ENCODE measurements at regions not wholly inside any gene's neighbourhood (a gene's known extent, or its start where the extent isn't known, plus 50 kb on each side); places are given as distances from the start of the nearest gene placed in this dataset.

DNA sequence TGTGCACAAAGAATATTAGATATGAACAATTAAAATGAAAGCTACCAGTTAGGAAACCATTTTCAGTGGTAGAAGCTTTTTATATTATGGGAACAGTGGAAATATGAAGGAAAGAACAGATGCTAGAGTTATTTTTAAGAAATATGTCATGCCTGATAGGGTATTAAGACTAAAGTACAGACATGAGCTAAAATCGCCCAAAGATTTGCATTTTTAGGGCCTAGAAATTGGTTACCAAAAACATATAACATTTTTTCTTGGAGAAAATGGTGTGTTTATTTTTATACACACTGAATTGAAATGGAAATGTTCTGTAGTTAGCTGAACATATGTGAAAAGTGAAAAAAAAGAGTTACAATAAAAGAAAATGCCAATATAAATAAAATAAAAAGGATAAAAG is 441.9 kb downstream of the TLL1 start:
- TF ChIP-seq EP300 (IDR thresholded peaks at IDR 0.05; ENCODE audit: borderline replicate concordance) (no peak), TCF12 (IDR thresholded peaks at IDR 0.05; ENCODE audit: low read depth) (no peak), NFIC (IDR thresholded peaks at IDR 0.05) (no peak), TEAD4 (IDR thresholded peaks at IDR 0.05) (no peak), CEBPB (IDR thresholded peaks at IDR 0.05) (no peak), CREB1 (IDR thresholded peaks at IDR 0.05; ENCODE audit: low read depth) (no peak), TAF1 (IDR thresholded peaks at IDR 0.05; ENCODE audit: low read depth) (no peak), YY1 (IDR thresholded peaks at IDR 0.05; ENCODE audit: low read depth) (no peak), EGR1 (IDR thresholded peaks at IDR 0.05) (no peak), RAD21 (IDR thresholded peaks at IDR 0.05; ENCODE audit: low read depth) (no peak), FOXM1 (IDR thresholded peaks at IDR 0.05; ENCODE audit: borderline replicate concordance, low read depth) (no peak)
- TF ChIP-seq, protein P1, sequence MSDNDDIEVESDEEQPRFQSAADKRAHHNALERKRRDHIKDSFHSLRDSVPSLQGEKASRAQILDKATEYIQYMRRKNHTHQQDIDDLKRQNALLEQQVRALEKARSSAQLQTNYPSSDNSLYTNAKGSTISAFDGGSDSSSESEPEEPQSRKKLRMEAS (IDR thresholded peaks at IDR 0.05), result no peak
- TF ChIP-seq, protein P2, sequence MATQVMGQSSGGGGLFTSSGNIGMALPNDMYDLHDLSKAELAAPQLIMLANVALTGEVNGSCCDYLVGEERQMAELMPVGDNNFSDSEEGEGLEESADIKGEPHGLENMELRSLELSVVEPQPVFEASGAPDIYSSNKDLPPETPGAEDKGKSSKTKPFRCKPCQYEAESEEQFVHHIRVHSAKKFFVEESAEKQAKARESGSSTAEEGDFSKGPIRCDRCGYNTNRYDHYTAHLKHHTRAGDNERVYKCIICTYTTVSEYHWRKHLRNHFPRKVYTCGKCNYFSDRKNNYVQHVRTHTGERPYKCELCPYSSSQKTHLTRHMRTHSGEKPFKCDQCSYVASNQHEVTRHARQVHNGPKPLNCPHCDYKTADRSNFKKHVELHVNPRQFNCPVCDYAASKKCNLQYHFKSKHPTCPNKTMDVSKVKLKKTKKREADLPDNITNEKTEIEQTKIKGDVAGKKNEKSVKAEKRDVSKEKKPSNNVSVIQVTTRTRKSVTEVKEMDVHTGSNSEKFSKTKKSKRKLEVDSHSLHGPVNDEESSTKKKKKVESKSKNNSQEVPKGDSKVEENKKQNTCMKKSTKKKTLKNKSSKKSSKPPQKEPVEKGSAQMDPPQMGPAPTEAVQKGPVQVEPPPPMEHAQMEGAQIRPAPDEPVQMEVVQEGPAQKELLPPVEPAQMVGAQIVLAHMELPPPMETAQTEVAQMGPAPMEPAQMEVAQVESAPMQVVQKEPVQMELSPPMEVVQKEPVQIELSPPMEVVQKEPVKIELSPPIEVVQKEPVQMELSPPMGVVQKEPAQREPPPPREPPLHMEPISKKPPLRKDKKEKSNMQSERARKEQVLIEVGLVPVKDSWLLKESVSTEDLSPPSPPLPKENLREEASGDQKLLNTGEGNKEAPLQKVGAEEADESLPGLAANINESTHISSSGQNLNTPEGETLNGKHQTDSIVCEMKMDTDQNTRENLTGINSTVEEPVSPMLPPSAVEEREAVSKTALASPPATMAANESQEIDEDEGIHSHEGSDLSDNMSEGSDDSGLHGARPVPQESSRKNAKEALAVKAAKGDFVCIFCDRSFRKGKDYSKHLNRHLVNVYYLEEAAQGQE (IDR thresholded peaks at IDR 0.05; ENCODE audit: low read depth), result no peak
- TF ChIP-seq, protein P3, sequence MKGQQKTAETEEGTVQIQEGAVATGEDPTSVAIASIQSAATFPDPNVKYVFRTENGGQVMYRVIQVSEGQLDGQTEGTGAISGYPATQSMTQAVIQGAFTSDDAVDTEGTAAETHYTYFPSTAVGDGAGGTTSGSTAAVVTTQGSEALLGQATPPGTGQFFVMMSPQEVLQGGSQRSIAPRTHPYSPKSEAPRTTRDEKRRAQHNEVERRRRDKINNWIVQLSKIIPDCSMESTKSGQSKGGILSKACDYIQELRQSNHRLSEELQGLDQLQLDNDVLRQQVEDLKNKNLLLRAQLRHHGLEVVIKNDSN (IDR thresholded peaks at IDR 0.05), result no peak

Data from Ishikawa (cell line).